GM21786 (cell line): ENCODE measurements at regions not wholly inside any gene's neighbourhood (a gene's known extent, or its start where the extent isn't known, plus 50 kb on each side); places are given as distances from the start of the nearest gene placed in this dataset.
A peak's percentile ranks its signal among the peaks of the same experiment; 100 is the strongest.
"Not testable (repeated sequence)": the region's sequence is repeated elsewhere in the genome, so short reads cannot be mapped to it uniquely, and the experiment has no call there.

Experiments
- ATAC-seq: cut with Tn5 transposase; IDR thresholded peaks from one replicate; pipeline ENCODE4 v1.9.1; 2021; ENCODE audit not compliant: unreplicated experiment

DNA sequence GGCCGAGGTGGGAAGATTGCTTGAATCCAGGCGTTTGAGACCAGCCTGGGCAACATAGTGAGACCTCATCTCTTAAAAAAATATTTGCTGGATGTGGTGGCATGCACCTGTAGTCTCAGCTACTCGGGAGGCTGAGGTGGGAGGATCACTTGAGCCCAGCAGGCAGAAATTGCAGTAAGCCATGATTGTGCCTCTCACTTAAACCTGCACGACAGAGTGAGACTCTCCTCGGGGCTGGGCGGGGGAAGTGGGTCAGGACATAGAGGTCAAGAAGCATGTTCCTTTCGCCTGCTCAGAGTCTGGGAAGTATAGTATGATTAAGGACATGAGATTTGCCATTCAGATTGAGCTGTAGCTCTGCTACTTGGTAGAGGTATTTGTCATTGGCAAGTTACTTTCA, 52.3 kb downstream of the SEPTIN7 start:
- not testable (repeated sequence) for ATAC-seq

DNA sequence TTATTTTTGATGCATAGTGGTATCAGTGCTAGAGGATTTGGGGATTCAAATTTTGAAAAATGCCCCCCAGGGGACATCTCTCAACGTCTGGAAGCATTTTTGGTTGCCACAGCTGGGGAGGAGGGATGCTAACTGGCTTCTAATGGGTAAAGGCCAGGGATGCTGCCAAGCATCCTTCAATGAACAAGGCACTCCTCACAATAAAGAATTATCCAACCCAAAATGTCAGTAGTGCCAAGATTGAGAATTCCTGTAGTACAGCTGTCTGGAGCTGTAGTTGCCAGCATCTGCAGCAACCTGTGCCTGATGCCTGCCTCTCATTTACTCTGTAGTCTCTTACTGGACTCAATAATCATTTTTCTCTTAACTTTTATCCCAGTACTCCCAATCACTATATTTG, 53.5 kb downstream of the SEPTIN7 start:
- no peak for ATAC-seq

DNA sequence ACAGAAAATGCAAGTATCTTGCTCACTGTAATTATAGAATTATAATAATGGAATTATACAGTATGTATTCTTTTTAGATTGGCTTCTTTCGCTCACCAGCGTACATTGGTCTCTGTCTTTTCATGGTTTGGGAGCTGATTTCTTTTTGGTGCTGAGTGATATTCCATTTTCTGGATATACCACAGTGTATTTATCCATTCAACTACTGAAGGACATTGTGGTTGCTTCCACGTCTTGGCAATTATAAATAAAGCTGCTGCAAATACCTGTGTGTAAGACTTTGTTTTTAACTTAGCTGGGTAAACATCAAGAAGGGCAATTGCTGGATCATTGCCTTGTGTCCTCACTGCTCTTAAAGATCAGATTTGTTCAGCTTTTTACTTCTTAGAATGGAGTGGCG, 55.3 kb downstream of the SEPTIN7 start:
- ATAC-seq: no peak

DNA sequence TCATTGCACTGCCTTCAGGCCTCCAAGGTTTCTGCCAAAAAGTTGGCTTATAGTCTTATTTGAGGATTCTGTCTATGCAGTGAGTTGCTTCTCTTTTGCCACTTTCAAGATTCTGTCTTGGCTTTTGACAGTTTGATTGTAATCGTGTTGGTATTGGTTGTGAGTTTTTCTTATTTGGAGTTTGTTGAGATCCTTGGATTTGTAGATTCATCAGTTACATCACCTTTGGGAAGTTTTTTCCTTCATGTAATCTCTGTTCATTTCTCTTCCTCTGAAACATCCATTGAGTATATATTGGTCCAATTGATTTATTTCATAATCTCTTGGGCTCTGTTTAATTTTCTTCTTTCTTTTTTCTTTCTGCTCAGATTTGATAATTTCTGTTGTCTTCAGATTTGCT, 59.8 kb downstream of the SEPTIN7 start:
- ATAC-seq: no peak

DNA sequence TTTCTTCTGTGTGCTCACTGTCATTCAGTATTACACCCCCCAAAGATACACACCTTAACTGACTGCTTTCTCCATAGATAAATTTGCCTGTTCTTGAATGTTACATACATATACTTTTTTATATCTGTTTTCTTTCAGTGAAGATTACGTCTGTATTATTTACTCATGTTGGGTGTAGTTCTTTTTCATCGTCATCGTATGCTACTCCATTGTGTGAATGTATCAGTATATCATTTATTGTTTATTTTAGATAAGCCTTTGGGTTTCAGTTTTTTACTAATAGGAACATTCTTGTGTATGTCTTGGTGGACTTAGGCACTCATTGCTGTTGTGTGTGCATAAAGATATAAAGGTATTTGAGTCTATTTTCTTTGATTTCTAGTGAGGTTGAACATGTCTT, 64.4 kb downstream of the SEPTIN7 start:
- no peak for ATAC-seq

DNA sequence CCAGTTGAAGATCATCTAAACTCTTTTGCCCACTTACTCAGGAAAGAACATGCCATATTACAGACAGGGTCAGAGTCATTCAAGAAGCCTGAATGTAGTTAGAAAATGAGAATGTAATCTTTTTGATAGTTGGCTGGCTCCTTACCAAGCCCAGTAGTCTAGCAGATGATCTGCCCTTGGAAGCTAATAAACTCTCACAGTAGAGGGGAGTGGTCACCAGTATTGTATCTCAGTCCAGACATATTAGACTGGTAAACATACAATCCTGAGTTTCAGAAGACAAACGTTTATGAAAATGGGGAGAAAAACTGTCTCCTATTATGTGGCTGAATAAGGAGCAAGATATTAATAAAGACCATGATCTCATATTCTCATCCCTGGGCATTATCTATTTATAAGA, 65.3 kb downstream of the SEPTIN7 start:
- ATAC-seq: no peak

DNA sequence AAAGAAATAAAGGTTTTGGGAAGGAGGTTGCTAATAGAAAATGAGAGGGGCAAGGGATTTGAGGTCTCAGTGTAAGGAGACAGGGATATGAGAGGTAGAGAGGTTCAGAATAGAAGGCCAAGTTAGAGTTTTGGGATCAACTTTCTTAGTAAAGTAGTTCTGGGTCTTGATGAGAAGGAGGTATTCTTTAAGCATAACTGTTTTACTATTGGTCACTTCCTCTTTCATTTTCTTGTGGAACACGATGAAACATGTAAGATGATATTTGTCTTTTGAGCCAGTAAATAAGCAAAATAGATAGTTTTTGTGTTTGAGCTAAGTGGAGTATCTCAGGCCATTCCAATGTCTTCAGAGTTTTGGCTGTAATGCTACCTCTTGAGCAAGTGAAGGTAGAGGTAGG, 68.3 kb downstream of the SEPTIN7 start:
- not testable (repeated sequence) for ATAC-seq

DNA sequence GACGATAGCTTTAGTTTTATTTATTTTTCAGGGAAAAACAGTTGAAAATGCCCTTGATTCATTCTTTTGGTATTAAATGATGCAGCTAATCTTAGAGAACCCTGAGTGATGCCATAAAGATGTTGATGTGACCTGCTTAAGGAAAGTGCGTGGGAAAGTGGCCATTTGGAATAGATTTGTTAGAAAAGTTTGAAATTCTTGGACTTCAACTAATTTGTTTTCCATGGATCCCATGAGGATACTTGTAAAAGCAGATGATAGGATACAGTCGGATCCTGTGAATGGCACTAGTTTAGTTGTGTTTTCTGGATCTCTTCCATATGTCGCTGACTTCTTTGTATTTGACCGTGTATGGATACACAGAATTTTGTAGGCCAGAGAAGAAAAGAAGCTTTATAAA, 69.0 kb downstream of the SEPTIN7 start:
- ATAC-seq: no peak

DNA sequence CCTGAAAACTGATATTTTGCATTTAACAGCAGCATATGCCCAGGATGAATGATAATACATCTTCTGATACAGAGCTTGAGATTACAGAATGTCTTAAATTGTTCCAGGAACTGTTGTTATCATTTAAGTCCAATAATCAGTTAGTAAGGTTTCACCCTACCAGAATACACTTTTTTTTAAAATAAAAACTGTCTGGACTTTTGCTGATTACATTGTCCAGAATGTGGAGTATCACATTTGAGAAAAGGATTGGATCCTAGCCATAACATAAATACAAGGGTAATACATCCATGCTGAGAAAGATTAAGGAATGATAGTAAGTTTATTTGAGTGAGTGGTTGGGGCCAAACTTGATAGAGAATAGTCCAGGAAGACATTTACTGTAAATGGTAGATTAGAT, 71.0 kb downstream of the SEPTIN7 start:
- no peak for ATAC-seq

DNA sequence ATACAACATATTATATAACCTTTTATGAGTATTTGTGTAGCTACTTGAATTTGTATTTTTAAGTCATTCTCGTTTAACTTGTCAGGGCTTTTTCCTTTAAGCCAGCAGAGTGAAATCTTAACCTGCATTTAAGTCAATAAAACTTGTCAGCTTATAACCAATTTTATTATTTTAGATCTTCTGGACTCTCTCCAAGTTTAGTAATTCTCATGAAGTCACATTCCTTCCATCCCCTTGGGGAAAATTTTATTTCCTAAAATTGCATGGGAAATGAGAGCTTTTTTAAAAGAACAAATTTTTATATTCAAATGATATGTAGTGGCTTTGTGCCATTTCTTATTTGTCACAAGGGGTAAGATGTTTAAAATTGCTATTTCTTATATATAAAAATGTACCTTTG, 74.0 kb downstream of the SEPTIN7 start:
- ATAC-seq: no peak

DNA sequence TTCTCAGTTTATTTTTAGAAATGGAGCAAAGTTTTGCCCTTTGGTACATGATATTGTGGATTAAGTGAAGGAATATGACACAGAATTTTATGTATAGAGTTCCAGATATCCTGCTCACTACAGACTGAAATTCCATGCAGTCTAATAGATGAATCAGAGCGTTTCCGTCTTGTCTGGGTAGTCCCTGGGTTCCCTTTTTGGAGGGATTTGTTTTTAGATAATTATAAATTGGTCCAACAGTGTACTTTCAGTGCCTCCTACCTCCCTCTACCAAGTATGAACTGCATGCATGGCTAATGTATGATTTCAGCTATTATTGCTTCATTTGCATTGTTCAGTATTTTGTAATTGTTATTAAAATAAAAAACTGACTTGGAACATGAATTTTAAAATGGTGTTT, 74.4 kb downstream of the SEPTIN7 start:
- no peak for ATAC-seq

DNA sequence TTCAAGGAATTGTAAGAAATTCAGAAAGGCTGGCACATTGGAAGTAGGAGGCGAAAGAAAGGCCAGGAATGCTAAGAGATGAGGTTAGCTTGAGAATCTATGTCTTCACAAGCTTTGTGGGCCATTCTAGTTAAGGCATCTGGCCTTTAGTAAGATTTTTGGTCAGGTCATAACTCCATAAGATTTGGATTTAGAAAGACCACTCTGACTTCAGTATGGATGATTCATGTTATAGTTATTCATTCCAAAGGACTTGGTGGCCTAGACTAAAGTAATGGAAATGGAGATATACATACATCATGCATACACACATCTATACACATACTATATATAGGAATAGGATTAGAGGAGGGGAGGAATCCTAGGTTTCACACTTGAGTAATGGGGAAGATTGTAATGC, 77.5 kb downstream of the SEPTIN7 start:
- ATAC-seq: no peak

DNA sequence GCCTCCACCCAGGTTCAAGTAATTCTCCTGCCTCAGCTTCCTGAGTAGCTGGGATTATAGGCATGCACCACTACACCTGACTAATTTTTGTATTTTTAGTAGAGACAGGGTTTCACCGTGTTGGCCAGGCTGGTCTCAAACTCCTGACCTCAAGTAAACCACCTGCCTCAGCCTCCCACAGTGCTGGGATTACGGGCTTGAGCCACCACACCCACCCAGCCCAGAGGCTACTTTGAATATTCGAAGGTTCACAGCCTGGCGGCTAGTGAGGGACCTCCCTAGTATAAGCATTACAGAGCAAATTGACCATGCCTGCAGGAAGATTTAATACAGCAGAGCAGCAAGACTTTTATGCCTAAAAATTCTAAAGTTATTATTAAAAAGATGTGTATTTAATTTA, 86.6 kb downstream of the SEPTIN7 start:
- ATAC-seq: not testable (repeated sequence)

DNA sequence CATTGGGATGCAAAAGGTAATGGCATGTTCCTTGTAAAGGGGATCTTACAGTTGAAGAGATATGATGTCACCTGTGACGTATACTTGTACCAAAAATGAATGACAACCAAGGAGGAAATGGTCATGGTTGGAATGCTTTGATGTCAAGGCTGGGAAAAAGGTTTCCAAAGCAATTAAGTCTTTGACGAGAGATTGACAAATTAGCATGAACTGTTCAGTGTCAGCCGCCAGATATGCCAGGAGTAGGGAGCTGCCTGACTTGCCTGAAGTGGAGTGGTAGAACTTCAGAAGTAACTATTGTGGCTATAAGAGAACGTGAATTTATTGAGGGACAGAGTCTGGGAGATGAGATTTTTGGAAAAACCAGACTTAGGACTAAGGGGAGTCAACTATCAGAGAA, 88.1 kb downstream of the SEPTIN7 start:
- ATAC-seq: no peak

DNA sequence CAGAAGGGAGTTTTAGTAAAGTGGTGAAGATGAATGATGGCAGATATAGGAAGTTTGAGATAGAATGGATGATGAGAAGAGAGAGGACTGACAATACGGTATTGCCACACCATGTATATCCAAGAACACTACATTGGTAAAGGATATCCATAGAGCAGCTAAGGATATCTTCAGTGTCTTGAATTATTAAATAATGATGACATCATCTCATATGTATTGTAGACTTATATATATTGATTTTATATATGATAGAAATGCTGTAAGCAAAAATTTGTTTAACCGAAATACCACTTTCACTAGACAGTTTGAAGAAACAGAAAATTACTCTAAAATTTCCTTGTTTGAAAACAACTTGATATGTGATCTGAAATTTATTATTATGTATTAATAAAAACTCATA, 89.0 kb downstream of the SEPTIN7 start:
- ATAC-seq: no peak

DNA sequence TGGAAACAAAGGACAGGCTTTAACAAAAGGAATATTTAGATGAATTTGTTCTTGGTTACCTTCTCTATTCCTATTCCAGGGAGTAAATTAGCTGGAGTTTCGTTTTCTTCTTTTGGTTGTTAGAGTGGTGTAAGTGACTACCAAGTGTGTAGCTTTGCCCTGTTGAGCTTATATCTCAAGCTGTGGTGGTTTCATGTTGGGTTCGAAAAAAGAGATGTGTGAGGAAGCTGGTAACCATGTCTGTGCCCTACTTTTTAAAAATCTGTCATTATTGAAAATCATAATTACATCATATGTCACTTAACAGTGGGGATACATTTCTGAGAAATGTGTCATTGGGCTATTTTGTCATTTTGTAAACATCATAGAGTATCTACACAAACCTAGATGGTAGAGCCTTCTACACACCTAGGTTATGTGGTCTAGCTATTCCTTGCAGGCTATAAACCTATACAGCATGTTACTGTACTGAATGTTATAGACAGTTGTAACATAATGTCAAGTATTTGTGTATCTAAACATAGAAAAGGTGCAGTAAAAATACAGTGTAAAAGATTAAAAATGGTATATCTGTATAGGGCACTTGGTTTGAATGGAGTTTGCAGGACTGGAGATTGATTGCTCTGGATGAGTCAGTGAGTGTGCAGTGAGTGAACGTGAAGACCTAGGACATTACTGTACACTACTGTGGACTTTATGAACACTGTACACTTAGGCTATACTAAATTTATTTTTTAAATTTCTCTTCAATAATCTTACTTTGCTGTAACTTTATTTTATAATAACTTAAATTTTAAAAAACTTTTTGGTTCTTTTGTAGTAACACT, 90.4 kb downstream of the SEPTIN7 start:
- ATAC-seq: no peak

DNA sequence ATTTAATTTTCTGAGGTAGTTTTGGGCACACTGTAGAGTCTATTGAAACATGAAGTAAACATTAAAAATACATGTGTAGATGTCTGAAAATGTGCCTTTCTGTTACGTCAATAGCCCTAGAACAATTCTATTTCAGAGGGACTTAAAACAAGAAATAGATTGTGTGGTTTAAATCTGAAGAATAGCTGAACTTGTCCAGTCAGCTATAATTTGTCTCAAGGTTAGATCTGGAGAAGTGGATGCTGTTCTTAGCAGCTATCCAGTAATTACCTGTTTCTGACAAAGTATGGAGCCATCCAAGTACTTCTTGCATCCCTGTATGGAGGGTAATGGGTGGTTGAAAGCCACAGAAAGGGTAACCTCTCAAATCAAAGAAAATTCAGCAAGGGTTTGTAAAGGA, 92.8 kb downstream of the SEPTIN7 start:
- ATAC-seq: no peak

DNA sequence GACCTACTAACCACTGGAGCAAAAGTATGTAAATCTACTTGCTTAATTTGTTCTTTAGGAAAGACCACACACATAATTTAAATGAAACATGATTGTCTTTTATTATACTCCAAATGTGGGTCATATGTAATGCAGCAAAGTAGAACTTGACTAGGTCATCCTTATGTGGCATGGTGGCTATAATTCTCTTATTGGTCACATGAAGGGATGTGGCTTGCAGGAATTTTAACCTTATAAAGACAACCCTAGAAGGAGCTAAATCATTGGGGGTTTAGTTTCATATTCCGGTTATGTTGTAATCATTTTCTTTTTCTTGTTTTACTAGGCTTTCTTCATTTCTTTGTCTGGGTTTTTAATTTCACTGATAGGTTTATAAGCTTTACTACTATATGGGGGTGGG, 93.9 kb downstream of the SEPTIN7 start:
- ATAC-seq: no peak

DNA sequence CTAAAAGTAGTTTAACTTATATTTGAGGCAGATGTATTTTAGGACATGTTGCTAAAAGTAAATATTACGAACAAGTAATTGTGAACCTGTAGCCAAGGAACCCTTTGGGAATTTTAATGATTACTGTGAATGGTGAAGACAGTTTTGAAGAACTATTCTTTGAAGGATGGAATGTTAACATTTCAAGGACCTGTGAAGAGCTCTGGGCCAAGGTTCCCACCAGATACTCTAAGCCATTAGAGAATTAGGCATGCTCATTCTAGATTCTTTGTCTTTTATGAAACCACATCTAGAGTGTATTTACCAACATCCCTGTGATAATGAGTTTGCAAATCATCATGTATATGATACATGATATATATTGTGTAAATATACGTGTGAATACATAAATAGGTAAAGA, 99.8 kb downstream of the SEPTIN7 start:
- ATAC-seq: no peak

DNA sequence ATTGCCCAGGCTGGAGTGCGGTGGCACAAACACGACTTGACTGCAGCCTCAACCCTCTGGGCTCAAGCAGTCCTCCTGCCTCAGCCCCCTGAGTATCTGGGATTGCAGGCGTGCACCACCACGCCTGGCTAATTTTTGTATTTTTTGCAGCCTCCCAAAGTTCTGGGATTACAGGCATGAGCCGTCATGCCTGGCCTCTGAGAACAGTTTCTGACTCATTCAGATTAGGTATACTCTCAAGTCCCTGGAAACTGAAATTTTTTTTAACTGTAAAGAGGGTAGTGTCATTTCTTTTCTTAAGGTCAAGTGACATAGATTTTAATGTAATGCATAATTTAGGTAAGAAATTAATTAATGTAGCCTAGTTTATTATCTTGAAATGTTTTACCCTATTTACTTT, 104.7 kb downstream of the SEPTIN7 start:
- ATAC-seq: no peak

DNA sequence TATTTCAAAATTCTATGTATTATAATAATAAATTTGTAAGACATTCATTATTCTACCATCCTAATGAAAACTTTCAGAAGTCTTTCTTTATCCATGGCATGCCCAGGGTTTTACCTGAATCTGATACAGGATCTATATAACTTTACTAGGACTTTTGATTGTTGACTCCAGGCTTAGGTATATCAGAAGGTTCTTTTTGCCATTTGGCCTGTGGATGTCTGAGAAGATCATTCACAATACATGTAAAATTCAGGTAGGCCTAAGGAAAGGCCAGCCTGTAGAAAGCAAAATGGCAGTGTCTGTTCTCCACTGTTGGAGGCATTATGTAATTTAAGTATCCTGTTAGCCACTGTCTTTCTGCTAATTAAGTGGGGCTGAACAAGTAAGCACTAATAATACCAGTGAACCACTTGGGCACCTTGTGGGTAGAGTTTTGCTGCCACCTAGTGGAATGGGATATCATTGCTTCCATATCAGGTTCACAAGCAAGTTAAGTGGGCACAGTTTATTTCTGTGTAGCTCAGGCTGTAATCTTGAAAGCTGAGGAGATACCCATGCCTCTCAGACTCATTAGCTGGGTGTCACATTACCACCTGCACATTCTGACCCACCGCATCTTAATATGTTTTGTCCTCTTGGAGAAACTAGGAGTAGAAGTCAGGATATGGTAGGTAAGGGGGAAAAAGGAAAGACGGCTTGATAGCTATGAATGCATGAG, 105.5 kb downstream of the SEPTIN7 start:
- peak; percentile 78 for ATAC-seq

DNA sequence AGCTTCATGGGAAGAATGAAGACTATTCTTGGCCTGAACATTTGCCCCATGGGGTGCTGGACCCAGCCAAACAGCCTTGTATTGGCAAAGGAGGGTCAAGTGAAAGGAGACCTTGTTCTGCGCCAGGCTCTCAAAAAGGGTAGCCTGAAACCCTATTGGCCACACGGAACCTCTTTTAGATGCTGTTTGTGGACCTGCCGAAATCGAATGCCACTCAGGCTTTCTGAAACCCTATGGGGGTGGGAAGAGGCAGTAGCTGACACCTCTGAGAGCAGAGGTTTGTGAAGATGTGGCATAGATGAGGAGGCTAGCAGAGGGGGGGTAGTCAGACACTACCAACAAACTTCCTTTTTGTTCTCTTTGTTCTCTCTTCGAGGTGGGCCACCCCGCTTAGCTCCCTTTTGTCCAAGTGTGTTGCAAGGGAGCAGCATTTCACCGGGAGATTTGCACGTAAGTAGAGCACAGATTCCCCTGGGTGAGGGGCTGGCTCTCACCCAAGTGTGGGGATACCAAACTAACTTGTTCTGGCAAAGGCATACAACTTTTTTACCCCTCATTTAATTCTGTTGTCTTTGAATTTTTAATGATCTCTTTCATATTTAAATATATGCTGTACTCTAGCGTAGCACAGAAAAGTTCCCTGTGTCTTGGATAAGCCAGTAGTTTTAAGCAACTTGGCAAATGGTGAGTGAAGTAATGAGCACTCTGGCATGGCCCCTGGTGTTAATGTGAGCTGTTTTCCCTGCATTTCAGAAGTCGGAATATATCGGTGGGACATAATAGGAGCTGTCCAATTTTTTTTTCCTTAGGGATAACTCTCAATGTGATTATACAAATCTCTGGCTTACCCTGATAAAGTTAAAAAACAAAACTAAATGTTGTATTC, 107.7 kb downstream of the SEPTIN7 start:
- no peak for ATAC-seq
